ENCODE measurements at regions not wholly inside any gene's neighbourhood (a gene's known extent, or its start where the extent isn't known, plus 50 kb on each side); places are given as distances from the start of the nearest gene placed in this dataset.

- H3K27me3 ChIP-seq: no peaks in the 10 kb centered on the region
These were observed 796.4 kb upstream of the CDH2 start for GRCh38 chr18:28973324-28973723.

DNA sequence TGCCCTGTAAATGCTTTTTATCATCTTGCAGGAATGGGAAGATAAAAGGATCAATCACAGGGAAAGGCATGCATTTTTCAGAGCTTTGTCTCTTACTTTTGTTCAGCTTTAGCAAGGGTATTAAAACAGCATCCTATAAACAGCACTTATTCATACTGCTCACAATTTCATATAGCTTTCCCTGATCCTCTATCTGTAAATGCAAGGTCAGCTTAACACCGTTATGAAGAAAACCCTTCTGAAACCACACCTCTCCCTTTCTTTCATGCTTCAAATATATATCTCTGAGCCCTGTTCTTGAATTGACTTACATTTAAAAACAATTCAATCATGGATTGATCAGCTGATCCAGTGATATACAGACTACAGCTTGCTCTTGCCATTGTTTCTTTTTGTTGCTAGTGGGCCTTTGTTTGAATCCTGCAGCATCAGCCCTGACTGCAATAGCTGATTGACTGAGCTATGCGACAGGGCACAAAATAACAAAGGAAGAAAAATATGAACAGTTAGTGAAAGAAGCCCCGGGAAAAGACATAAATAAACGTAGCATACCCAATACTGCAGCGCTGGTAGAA lies 795.5 kb upstream of the CDH2 start:
- H3K4me3 ChIP-seq: no peak overlapping the region
- no peaks in the 10 kb centered on the region for H3K27me3 ChIP-seq
- no peaks in the 10 kb centered on the region for H3K4me1 ChIP-seq
- no peak overlapping the region for H3K27ac ChIP-seq
- no peak overlapping the region for H3K9ac ChIP-seq (ENCODE audit: low read depth in 2 of 2, low read length in 2 of 2)
- peaks cover 3% of the 10 kb centered on the region for H3K9me3 ChIP-seq
- no peak for DNase-seq
- intact Hi-C loops (cut with DNase I): no loop called here
- H3K36me3 ChIP-seq: no peaks in the 10 kb centered on the region
- TF ChIP-seq, protein P1, sequence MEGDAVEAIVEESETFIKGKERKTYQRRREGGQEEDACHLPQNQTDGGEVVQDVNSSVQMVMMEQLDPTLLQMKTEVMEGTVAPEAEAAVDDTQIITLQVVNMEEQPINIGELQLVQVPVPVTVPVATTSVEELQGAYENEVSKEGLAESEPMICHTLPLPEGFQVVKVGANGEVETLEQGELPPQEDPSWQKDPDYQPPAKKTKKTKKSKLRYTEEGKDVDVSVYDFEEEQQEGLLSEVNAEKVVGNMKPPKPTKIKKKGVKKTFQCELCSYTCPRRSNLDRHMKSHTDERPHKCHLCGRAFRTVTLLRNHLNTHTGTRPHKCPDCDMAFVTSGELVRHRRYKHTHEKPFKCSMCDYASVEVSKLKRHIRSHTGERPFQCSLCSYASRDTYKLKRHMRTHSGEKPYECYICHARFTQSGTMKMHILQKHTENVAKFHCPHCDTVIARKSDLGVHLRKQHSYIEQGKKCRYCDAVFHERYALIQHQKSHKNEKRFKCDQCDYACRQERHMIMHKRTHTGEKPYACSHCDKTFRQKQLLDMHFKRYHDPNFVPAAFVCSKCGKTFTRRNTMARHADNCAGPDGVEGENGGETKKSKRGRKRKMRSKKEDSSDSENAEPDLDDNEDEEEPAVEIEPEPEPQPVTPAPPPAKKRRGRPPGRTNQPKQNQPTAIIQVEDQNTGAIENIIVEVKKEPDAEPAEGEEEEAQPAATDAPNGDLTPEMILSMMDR (IDR thresholded peaks at IDR 0.05): no peak

More at GRCh38 chr18:28973324-28973723, 796.4 kb upstream of the CDH2 start:
- no peak overlapping the region for H3K27ac ChIP-seq
- TF ChIP-seq, protein P1 (IDR thresholded peaks at IDR 0.05): no peak
- intact Hi-C loops (cut with DNase I): no loop called here
- H3K36me3 ChIP-seq: no peaks in the 10 kb centered on the region
- H3K9ac ChIP-seq (ENCODE audit: low read depth in 2 of 2, low read length in 2 of 2): no peak overlapping the region
- no peak overlapping the region for H3K4me3 ChIP-seq
- peaks cover 5% of the 10 kb centered on the region for H3K9me3 ChIP-seq
- no peaks in the 10 kb centered on the region for H3K4me1 ChIP-seq
- no peak for DNase-seq

DNA sequence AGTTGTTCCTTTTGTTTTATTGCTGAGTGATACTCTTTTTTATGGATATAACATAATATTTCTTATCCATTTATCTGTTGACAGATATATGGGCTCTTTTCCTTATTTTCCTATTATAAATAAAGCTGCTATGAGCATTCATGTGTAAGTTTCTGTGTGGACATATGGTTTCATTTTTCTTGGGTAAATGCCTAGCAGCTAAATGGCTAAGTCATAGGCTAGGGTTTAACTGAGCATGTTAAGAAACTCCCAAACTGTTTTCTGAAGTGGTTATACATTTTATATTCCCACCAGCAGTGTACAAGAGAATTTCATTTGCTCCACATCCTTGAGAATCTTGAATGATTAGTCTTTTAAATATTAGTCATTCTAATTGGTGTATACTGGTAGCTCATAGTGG lies 786.6 kb upstream of the CDH2 start:
- Histone ChIP-seq H3K36me3 (no peaks in the 10 kb centered on the region), H3K4me3 (no peak overlapping the region), H3K9ac (ENCODE audit: low read depth in 2 of 2, low read length in 2 of 2) (no peak overlapping the region), H3K27me3 (no peaks in the 10 kb centered on the region), H3K27ac (no peak overlapping the region), H3K9me3 (no peaks in the 10 kb centered on the region), H3K4me1 (no peaks in the 10 kb centered on the region)
- TF ChIP-seq, protein P1 (IDR thresholded peaks at IDR 0.05): no peak
- intact Hi-C loops (cut with DNase I): no loop called here
- no peak for DNase-seq

- Histone ChIP-seq H3K9ac (ENCODE audit: low read depth in 2 of 2, low read length in 2 of 2) (no peak overlapping the region), H3K27me3 (no peaks in the 10 kb centered on the region), H3K4me1 (no peaks in the 10 kb centered on the region), H3K27ac (no peak overlapping the region), H3K4me3 (no peak overlapping the region), H3K36me3 (no peaks in the 10 kb centered on the region), H3K9me3 (no peaks in the 10 kb centered on the region)
- intact Hi-C loops (cut with DNase I): no loop called here
- TF ChIP-seq, protein P1 (IDR thresholded peaks at IDR 0.05): no peak
- no peak for DNase-seq
These were observed 784.8 kb upstream of the CDH2 start for GRCh38 chr18:28961669-28962228.

GRCh38 chr18:28960146-28960545 lies 783.2 kb upstream of the CDH2 start:
- TF ChIP-seq, protein P1 (IDR thresholded peaks at IDR 0.05): no peak
- H3K4me3 ChIP-seq: no peak overlapping the region
- H3K27ac ChIP-seq: no peak overlapping the region
- intact Hi-C loops (cut with DNase I): no loop called here
- no peaks in the 10 kb centered on the region for H3K4me1 ChIP-seq
- DNase-seq: no peak
- H3K9me3 ChIP-seq: no peaks in the 10 kb centered on the region
- no peaks in the 10 kb centered on the region for H3K27me3 ChIP-seq
- H3K36me3 ChIP-seq: no peaks in the 10 kb centered on the region
- no peak overlapping the region for H3K9ac ChIP-seq (ENCODE audit: low read depth in 2 of 2, low read length in 2 of 2)

Data from colonic mucosa (tissue), 4 donors.